ENCODE measurements at regions not wholly inside any gene's neighbourhood (a gene's known extent, or its start where the extent isn't known, plus 50 kb on each side); places are given as distances from the start of the nearest gene placed in this dataset.

DNA sequence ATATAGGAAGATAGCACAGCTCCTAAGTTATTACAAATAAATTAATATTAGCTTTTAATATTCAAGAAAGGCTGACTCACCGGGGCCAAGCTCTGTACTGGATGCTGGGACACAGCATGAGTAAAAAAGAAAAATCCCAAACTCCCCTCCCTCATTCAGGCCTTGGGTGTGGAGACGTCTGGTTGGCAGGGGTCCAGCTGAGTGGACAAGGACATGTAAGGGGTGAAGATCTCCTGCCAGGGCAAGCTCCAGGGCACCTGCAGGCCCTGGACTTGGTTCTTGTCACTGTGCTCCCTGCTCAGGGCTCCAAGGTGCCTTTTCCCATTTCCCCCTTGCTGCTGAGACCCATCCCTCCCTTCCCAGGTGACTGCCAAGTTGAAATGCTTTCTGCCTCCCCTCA is 388.5 kb downstream of the ENC1 start:
- H3K36me3 Mint-ChIP-seq (ENCODE audit: low read depth), result no peaks in the 10 kb centered on the region
- H3K4me1 Mint-ChIP-seq (ENCODE audit: low read depth), result no peaks in the 10 kb centered on the region
- peaks cover 13% of the 10 kb centered on the region for H3K27me3 Mint-ChIP-seq (ENCODE audit: insufficient read depth)
- H3K9me3 Mint-ChIP-seq, result no peaks in the 10 kb centered on the region
- no peak overlapping the region for H3K4me3 Mint-ChIP-seq
- no peak overlapping the region for H3K27ac Mint-ChIP-seq
- DNase-seq (ENCODE audit: low spot score), result no peak
- intact Hi-C loops (cut with micrococcal nuclease), result no loop called here

DNA sequence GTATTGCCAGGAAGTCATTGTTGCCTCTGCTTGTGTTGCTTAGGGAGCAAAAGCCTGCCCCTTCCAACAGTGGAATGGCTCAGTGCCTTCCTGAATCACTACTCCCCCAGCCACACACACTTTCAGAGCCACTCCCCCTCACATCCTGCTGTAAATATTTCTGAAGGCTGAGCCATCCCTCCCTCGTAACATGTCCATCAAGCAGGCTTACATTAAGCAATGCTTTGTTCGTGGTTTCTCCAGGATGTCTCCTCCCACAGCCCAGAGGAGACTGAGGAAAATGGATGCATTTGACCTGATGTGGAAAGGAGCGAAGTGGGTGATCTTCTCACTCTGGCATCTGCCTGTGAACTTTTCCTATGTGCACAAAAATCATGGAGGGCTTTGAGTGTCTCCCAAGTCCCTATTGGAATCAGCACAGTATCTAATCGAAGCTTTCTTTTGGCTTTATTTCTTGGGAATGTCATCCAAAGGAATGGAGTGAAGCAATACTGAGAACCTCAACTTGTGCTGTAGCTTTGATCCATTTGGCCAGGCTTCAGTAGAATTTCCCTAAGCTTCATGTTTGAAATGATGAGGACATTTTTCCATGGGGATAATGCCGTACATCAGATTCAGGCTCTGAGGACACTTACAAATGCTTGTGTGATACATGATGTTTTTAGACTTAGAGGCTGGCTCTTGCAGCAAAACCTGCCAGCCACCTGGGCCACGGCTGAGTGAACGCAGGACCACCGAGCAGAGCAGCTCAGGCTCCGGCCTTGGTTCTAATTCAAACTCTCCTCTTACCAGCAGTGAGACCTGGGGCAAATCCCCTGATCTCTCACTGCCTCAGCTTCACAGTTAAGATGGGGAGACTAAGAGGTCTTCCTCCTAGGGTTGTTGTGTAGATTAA is 389.1 kb downstream of the ENC1 start:
- intact Hi-C loops (cut with micrococcal nuclease), result no loop called here
- Mint-ChIP-seq H3K27ac (no peak overlapping the region), H3K9me3 (no peaks in the 10 kb centered on the region), H3K27me3 (ENCODE audit: insufficient read depth) (peaks cover 13% of the 10 kb centered on the region), H3K36me3 (ENCODE audit: low read depth) (no peaks in the 10 kb centered on the region), H3K4me1 (ENCODE audit: low read depth) (no peaks in the 10 kb centered on the region), H3K4me3 (no peak overlapping the region)
- DNase-seq (ENCODE audit: low spot score), result no peak

DNA sequence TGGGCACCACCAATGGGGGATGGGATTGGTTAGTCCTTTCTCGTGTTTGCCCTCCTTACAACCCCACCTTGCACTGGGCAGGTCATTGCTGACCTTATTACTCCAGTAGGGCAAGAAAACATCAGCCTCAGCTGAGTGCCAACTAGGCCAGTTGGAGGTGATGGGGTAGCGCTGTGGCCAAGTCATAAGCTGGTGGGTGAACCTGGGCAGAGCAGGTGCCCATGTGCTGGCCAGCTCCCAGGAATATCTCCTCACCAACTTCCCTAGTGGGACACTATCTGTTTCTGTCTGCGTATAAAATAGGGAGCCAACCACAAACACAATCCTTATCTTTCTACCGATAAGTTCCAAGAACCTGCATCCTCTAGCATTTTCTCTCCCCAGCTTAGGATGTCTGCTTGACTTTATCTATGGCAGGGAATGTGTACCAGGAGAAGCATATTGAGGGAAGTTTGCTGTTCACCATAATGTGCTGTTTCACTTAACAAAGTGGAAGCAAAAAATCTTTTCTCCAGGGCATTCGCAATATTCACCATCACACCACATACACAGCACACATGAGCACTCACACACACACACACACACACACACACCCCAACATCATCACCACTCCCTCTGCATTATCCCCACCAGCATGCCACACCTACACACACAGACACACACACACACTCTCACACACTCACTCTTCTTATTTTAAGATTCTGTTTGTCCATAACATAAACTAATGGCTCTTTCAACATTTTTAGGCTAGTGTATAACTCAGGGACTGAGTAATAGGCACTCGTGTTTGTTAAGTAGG is 390.0 kb downstream of the ENC1 start:
- intact Hi-C loops (cut with micrococcal nuclease), result no loop called here
- Mint-ChIP-seq H3K36me3 (ENCODE audit: low read depth) (no peaks in the 10 kb centered on the region), H3K4me3 (no peak overlapping the region), H3K9me3 (no peaks in the 10 kb centered on the region), H3K27me3 (ENCODE audit: insufficient read depth) (peaks cover 9% of the 10 kb centered on the region), H3K4me1 (ENCODE audit: low read depth) (no peaks in the 10 kb centered on the region), H3K27ac (no peak overlapping the region)
- DNase-seq (ENCODE audit: low spot score), result no peak

DNA sequence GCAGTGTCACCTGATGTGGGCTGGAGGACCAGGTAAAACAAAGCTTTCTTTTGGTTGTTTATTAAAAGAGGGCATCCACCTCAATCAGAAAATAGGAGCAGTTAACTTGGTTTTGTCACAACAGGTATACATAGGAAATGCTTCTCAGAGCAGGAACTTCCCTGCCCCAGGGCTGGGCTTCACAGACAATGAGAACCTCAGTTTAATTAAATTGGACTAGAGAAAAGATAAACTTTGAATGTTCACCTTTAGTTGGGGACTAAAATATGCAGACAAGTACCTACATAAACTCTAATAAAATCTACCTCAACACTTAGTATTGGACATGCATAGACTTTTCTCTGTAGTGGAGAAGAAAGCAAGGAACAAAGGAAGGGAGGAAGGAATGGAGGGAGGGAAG is 392.0 kb downstream of the ENC1 start:
- H3K9me3 Mint-ChIP-seq, result no peaks in the 10 kb centered on the region
- no peaks in the 10 kb centered on the region for H3K4me1 Mint-ChIP-seq (ENCODE audit: low read depth)
- H3K36me3 Mint-ChIP-seq (ENCODE audit: low read depth), result no peaks in the 10 kb centered on the region
- no peak overlapping the region for H3K27ac Mint-ChIP-seq
- peaks cover 6% of the 10 kb centered on the region for H3K27me3 Mint-ChIP-seq (ENCODE audit: insufficient read depth)
- intact Hi-C loops (cut with micrococcal nuclease), result no loop called here
- no peak for DNase-seq (ENCODE audit: low spot score)
- H3K4me3 Mint-ChIP-seq, result no peak overlapping the region

DNA sequence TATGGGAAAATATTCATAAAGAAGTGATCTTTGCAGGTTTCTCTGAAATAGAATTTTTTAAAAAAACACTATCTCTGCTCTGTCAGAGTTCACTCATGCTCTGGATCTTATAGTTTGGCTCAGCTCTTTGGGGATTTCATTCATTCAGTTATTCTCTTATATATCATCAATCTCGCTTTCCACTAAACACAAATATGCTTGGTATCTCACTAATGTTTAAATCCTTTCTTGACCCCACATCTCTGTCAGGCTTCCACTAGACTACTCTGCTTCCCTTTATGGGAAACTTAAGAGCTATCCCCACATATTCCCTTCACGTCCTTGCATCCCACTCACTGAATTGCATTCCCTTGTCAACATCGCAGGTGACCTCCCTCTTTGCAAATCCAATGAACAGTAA is 396.1 kb downstream of the ENC1 start:
- no peak for DNase-seq (ENCODE audit: low spot score)
- peaks cover 4% of the 10 kb centered on the region for H3K27me3 Mint-ChIP-seq (ENCODE audit: insufficient read depth)
- H3K9me3 Mint-ChIP-seq, result no peaks in the 10 kb centered on the region
- H3K36me3 Mint-ChIP-seq (ENCODE audit: low read depth), result no peaks in the 10 kb centered on the region
- H3K4me3 Mint-ChIP-seq, result no peak overlapping the region
- no peaks in the 10 kb centered on the region for H3K4me1 Mint-ChIP-seq (ENCODE audit: low read depth)
- intact Hi-C loops (cut with micrococcal nuclease), result no loop called here
- H3K27ac Mint-ChIP-seq, result no peak overlapping the region

DNA sequence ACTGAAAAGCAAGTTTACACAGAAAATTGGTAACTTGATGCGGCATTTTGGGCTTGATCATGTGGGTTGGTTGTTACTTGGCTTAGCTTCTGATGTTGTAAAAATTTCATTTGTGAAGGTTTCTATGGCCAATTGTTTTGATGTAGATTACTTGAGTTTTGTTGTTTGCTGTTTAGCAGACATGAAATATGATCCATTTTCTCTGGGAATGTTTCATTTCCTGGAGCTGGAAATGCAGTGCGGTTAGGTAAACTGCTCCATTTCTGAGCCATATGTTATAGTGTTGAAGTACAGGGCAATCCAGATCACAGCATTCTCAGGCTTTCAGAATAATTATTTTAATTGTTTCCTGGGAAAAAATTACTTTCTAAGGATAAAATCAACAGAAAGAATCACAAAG is 396.9 kb downstream of the ENC1 start:
- Mint-ChIP-seq H3K27me3 (ENCODE audit: insufficient read depth) (peaks cover 2% of the 10 kb centered on the region), H3K36me3 (ENCODE audit: low read depth) (no peaks in the 10 kb centered on the region), H3K4me1 (ENCODE audit: low read depth) (no peaks in the 10 kb centered on the region), H3K9me3 (no peaks in the 10 kb centered on the region), H3K4me3 (no peak overlapping the region), H3K27ac (no peak overlapping the region)
- intact Hi-C loops (cut with micrococcal nuclease), result no loop called here
- DNase-seq (ENCODE audit: low spot score), result no peak

DNA sequence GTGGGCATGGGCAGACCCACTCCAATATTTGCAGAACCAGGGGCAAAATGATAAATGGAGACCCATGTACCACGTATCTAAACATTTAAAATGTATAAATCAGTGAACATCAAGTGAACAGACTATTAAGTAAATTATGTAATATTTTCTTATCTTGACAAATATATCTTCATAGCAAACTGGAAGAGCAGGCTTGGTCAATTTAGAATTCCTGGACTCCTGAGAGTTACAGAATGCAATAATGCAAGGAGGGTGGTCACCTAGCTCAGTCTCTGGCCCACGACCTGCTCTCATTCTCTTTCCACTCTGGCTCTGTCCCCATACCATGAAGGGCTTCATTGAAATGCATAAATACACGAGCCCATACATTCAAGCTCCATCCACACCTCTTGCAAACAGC is 398.0 kb downstream of the ENC1 start:
- no peaks in the 10 kb centered on the region for H3K9me3 Mint-ChIP-seq
- H3K4me1 Mint-ChIP-seq (ENCODE audit: low read depth), result no peaks in the 10 kb centered on the region
- DNase-seq (ENCODE audit: low spot score), result no peak
- no peak overlapping the region for H3K27ac Mint-ChIP-seq
- no peaks in the 10 kb centered on the region for H3K27me3 Mint-ChIP-seq (ENCODE audit: insufficient read depth)
- intact Hi-C loops (cut with micrococcal nuclease), result no loop called here
- H3K4me3 Mint-ChIP-seq, result no peak overlapping the region
- H3K36me3 Mint-ChIP-seq (ENCODE audit: low read depth), result no peaks in the 10 kb centered on the region

DNA sequence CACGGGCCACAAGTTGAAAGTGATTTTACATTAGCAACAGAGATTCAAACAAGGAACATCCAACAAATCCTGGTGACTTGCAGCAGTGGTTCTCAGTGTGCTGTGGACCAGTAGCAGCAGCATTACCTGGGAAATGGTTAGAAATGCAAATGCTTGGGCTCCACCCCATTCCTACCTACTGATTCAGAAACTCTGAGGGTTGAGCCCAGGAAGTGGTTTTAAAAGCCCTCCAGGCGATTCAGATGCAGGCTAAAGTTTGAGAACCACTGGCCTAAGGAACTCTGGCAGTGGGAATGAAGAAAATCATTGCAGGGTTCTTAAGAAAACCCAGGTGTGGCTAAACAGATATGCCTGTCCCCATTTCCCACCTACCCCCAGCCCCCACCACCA is 398.8 kb downstream of the ENC1 start:
- Mint-ChIP-seq H3K9me3 (no peaks in the 10 kb centered on the region), H3K27ac (no peak overlapping the region), H3K27me3 (ENCODE audit: insufficient read depth) (no peaks in the 10 kb centered on the region), H3K36me3 (ENCODE audit: low read depth) (no peaks in the 10 kb centered on the region), H3K4me3 (no peak overlapping the region), H3K4me1 (ENCODE audit: low read depth) (no peaks in the 10 kb centered on the region)
- no peak for DNase-seq (ENCODE audit: low spot score)
- intact Hi-C loops (cut with micrococcal nuclease), result no loop called here

DNA sequence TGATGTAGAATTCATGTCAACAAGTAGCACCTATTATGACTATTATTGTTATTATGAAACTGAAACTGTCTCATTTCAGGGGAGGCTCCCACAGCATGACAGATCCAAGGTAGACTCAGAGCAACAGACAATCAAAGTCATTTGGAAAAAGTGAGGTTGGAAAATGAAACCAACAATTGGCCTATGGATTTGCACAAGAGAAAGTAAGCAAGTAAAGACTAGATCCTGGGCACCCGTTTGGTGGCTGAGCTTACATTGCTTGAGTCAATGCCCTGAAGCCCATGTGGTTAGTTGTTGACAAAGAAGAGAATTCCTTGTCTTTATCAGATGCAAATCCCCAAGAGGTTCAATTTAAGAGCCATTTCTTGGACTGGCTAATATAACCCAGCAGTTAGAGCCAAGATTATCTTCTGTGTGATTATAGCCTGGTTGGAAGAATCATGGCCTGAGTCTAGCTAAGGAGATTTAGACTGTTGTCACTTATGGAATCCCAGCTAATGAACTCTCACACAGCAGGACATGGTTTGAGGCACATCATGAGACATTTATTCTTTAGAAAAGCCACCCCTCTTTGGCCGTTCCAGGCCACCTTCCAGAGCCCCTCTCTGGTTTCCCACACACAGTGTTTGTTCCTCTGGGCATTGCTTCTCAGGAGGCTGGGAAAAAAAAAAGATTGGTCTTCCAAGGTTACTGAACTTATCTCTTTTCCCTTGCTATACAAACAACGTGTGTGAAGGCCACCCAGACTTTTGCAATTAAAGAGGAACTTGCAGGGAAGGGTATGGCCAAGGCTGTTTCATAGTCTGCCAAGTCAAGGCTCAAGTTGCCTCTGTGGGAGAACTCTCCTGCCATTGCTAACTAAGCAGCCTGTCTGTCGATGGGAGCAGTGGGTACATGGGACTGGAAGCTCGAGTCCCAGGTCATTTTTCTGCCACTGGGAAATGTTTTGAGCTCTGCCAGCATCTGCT is 399.5 kb downstream of the ENC1 start:
- no peak overlapping the region for H3K27ac Mint-ChIP-seq

DNA sequence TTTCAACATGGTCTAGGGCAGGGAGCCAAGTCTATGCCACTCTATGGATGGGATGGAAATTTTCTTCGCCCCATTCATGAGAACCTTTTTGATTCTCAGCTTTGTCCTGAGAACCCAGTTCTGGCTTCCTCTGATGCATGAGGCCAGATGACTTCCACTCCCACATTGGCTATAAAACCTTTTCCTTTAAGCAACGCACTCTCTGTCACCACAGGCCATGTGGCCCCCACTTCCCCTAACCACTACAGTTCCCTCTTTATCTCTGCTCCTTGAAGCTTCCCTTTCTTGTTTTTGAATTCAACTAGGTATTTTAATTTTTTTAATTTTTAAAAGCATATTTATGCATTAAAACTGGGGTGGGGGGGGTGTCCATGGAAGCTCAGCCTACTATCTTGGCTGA is 401.3 kb downstream of the ENC1 start:
- no peak overlapping the region for H3K27ac Mint-ChIP-seq
- H3K27me3 Mint-ChIP-seq (ENCODE audit: insufficient read depth), result peaks cover 3% of the 10 kb centered on the region
- no peaks in the 10 kb centered on the region for H3K4me1 Mint-ChIP-seq (ENCODE audit: low read depth)
- H3K36me3 Mint-ChIP-seq (ENCODE audit: low read depth), result no peaks in the 10 kb centered on the region
- intact Hi-C loops (cut with micrococcal nuclease), result no loop called here
- no peak overlapping the region for H3K4me3 Mint-ChIP-seq
- no peaks in the 10 kb centered on the region for H3K9me3 Mint-ChIP-seq
- DNase-seq (ENCODE audit: low spot score), result no peak

More for the DNA sequence above, 399.5 kb downstream of the ENC1 start:
- no peak overlapping the region for H3K4me3 Mint-ChIP-seq
- DNase-seq (ENCODE audit: low spot score), result no peak
- no peaks in the 10 kb centered on the region for H3K9me3 Mint-ChIP-seq
- H3K36me3 Mint-ChIP-seq (ENCODE audit: low read depth), result no peaks in the 10 kb centered on the region
- no peaks in the 10 kb centered on the region for H3K27me3 Mint-ChIP-seq (ENCODE audit: insufficient read depth)
- intact Hi-C loops (cut with micrococcal nuclease), result loop anchor here (1.0 kb wide), 1 partner anchor 400 kb away; no protein-coding TSS in a partner anchor
- H3K4me1 Mint-ChIP-seq (ENCODE audit: low read depth), result no peaks in the 10 kb centered on the region

DNA sequence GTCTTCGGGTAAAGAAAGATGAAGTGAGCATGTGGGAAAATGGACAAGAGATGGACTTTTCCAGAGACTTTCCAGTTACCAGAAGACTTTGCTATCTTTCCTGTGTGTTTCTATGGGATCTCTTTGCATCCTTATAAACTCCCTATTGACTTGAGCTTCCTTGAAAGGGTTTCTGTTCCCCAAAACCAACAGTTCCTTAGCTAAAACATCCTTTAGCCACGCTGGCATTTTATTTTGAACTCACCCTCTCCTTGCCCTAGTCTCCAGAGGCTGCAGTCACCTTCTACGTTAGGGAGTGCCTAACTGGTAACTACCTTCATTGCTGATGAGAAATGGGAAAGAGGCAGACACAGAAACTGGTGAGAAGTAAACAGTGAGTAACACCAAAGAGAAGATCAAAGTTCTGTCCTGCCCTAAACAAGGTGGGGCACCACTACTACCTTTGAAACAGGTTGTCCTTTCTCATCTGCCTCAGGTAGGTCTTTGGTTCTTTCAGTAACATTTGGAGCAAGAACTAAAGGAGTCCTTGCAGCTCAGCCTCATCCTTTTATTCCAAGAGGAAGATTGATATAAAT is 402.9 kb downstream of the ENC1 start:
- H3K27me3 Mint-ChIP-seq (ENCODE audit: insufficient read depth), result peaks cover 3% of the 10 kb centered on the region
- intact Hi-C loops (cut with micrococcal nuclease), result no loop called here
- no peaks in the 10 kb centered on the region for H3K36me3 Mint-ChIP-seq (ENCODE audit: low read depth)
- no peaks in the 10 kb centered on the region for H3K9me3 Mint-ChIP-seq
- no peak overlapping the region for H3K4me3 Mint-ChIP-seq
- DNase-seq (ENCODE audit: low spot score), result no peak
- no peaks in the 10 kb centered on the region for H3K4me1 Mint-ChIP-seq (ENCODE audit: low read depth)
- H3K27ac Mint-ChIP-seq, result no peak overlapping the region

DNA sequence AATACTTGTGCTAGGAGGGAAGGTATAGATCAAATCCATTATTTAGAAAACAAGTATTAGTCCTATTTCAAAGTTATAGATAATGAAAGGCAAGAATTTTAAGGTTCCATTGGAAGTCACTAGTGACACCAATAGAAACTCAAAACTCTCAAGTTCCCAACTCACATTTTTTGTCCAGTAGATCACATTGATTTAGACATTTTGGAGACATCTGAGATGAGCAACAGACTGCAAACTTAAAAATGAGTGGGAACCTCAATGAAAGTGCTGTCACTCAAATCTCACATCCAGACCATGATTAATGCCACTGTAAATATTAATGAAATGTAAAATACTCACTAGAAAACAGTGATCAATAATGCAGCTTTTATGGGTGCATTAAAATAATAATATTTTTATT is 405.0 kb downstream of the ENC1 start:
- intact Hi-C loops (cut with micrococcal nuclease), result no loop called here
- Mint-ChIP-seq H3K36me3 (ENCODE audit: low read depth) (no peaks in the 10 kb centered on the region), H3K27ac (no peak overlapping the region), H3K4me1 (ENCODE audit: low read depth) (no peaks in the 10 kb centered on the region), H3K4me3 (no peak overlapping the region), H3K27me3 (ENCODE audit: insufficient read depth) (peaks cover 3% of the 10 kb centered on the region), H3K9me3 (no peaks in the 10 kb centered on the region)
- DNase-seq (ENCODE audit: low spot score), result no peak

Data from activated T-helper 1 cell treated with anti-CD3 and anti-CD28 coated beads, Interleukin-12 subunit alpha, Interleukin-12 subunit beta, Interleukin-2, Interleukin-4 antibody, amounts not matched to agents 30 ng/mL and 10 ng/mL and 1 ng/mL, durations not matched to agents 14 hours and 24 hours and 36 hours (primary cell).